ENCODE measurements at regions not wholly inside any gene's neighbourhood (a gene's known extent, or its start where the extent isn't known, plus 50 kb on each side); places are given as distances from the start of the nearest gene placed in this dataset.

DNA sequence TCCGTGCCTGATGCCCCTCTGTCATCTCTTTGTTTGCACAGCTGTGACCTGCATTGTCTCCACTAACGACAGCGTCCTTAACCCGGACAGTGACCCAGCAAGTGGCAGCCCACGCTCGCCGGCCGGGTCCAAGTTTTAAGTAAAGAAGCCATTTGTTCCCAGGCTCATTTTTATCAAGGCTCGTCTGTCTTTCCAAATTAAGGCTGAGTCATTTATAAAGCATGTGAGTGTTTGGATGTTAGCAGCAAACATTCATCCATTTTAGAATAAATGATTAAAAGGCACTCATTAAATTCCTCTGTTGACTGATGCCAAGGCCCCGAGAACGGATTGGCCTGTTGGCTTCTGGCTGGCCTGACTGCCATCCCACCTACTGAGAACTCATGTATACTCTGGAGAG is 514.5 kb downstream of the NPHP4 start:
- TF ChIP-seq ESRRA (CRISPR knock-in tag; IDR thresholded peaks at IDR 0.05; ENCODE audit: borderline replicate concordance) (no peak), NR3C1 (CRISPR knock-in tag; conservative IDR thresholded peaks at IDR 0.05; ENCODE audit: low read depth) (no peak), PRRX2 (CRISPR knock-in tag; IDR thresholded peaks at IDR 0.05) (no peak), ZBTB21 (CRISPR knock-in tag; IDR thresholded peaks at IDR 0.05; ENCODE audit: borderline replicate concordance) (no peak), JUN (CRISPR knock-in tag; IDR thresholded peaks at IDR 0.05) (no peak), ZNF121 (CRISPR knock-in tag; IDR thresholded peaks at IDR 0.05) (no peak), GABPB1 (CRISPR knock-in tag; IDR thresholded peaks at IDR 0.05) (no peak)
- TF ChIP-seq, protein P1, sequence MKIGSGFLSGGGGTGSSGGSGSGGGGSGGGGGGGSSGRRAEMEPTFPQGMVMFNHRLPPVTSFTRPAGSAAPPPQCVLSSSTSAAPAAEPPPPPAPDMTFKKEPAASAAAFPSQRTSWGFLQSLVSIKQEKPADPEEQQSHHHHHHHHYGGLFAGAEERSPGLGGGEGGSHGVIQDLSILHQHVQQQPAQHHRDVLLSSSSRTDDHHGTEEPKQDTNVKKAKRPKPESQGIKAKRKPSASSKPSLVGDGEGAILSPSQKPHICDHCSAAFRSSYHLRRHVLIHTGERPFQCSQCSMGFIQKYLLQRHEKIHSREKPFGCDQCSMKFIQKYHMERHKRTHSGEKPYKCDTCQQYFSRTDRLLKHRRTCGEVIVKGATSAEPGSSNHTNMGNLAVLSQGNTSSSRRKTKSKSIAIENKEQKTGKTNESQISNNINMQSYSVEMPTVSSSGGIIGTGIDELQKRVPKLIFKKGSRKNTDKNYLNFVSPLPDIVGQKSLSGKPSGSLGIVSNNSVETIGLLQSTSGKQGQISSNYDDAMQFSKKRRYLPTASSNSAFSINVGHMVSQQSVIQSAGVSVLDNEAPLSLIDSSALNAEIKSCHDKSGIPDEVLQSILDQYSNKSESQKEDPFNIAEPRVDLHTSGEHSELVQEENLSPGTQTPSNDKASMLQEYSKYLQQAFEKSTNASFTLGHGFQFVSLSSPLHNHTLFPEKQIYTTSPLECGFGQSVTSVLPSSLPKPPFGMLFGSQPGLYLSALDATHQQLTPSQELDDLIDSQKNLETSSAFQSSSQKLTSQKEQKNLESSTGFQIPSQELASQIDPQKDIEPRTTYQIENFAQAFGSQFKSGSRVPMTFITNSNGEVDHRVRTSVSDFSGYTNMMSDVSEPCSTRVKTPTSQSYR (CRISPR knock-in tag; IDR thresholded peaks at IDR 0.05): no peak
- TF ChIP-seq, protein P2, sequence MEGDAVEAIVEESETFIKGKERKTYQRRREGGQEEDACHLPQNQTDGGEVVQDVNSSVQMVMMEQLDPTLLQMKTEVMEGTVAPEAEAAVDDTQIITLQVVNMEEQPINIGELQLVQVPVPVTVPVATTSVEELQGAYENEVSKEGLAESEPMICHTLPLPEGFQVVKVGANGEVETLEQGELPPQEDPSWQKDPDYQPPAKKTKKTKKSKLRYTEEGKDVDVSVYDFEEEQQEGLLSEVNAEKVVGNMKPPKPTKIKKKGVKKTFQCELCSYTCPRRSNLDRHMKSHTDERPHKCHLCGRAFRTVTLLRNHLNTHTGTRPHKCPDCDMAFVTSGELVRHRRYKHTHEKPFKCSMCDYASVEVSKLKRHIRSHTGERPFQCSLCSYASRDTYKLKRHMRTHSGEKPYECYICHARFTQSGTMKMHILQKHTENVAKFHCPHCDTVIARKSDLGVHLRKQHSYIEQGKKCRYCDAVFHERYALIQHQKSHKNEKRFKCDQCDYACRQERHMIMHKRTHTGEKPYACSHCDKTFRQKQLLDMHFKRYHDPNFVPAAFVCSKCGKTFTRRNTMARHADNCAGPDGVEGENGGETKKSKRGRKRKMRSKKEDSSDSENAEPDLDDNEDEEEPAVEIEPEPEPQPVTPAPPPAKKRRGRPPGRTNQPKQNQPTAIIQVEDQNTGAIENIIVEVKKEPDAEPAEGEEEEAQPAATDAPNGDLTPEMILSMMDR (IDR thresholded peaks at IDR 0.05): no peak
- TF ChIP-seq, protein P3, sequence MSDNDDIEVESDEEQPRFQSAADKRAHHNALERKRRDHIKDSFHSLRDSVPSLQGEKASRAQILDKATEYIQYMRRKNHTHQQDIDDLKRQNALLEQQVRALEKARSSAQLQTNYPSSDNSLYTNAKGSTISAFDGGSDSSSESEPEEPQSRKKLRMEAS (CRISPR knock-in tag; IDR thresholded peaks at IDR 0.05): no peak
- TF ChIP-seq, protein P4, sequence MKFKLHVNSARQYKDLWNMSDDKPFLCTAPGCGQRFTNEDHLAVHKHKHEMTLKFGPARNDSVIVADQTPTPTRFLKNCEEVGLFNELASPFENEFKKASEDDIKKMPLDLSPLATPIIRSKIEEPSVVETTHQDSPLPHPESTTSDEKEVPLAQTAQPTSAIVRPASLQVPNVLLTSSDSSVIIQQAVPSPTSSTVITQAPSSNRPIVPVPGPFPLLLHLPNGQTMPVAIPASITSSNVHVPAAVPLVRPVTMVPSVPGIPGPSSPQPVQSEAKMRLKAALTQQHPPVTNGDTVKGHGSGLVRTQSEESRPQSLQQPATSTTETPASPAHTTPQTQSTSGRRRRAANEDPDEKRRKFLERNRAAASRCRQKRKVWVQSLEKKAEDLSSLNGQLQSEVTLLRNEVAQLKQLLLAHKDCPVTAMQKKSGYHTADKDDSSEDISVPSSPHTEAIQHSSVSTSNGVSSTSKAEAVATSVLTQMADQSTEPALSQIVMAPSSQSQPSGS (CRISPR knock-in tag; IDR thresholded peaks at IDR 0.05; ENCODE audit: borderline replicate concordance, low read depth): no peak

All from WTC11 (cell line).